ENCODE measurements at regions not wholly inside any gene's neighbourhood (a gene's known extent, or its start where the extent isn't known, plus 50 kb on each side); places are given as distances from the start of the nearest gene placed in this dataset.

DNA sequence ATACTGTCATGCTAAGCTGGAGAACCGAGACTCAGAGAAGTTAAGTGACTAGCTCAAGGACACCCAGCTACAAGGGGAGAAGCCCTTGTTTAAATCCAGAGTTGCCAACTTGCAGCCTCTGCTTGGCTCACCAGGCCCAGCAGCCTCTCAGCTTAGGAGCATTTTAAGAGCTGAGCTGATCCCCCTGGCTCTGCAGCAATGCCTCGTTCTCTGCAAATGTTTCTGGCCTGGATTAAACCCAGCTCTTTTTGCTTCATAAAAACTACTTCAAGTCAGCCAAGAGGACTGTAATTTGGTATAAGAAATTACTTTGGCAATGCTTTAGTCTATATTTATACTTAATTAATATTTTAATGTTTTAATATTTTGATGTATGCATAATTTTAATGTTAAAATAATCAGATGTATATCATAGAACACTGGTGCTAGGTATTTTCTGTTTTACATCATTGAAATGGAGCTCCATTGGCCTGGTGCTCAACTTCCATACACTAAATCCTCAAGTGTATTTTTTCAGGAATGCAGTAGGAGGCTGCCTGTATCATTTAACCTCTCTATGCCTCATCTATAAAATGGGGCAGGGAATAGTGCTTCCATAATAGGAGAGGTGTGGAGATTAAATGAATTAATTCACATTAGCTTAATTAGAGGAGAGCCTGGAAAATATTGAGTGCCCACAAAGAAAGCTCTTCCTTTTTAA lies 184.2 kb downstream of the EMX2 start:
- no peak for DNase-seq (ENCODE audit: low spot score in 2 of 2)
- no peak overlapping the region for H3K4me3 ChIP-seq (ENCODE audit: low read depth, poor library complexity, severe bottlenecking)
- WGBS, 2 donors = 54 to 61% methylated on average over 2 of the region's 2 CpGs
- TF ChIP-seq, protein P1, sequence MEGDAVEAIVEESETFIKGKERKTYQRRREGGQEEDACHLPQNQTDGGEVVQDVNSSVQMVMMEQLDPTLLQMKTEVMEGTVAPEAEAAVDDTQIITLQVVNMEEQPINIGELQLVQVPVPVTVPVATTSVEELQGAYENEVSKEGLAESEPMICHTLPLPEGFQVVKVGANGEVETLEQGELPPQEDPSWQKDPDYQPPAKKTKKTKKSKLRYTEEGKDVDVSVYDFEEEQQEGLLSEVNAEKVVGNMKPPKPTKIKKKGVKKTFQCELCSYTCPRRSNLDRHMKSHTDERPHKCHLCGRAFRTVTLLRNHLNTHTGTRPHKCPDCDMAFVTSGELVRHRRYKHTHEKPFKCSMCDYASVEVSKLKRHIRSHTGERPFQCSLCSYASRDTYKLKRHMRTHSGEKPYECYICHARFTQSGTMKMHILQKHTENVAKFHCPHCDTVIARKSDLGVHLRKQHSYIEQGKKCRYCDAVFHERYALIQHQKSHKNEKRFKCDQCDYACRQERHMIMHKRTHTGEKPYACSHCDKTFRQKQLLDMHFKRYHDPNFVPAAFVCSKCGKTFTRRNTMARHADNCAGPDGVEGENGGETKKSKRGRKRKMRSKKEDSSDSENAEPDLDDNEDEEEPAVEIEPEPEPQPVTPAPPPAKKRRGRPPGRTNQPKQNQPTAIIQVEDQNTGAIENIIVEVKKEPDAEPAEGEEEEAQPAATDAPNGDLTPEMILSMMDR (IDR thresholded peaks at IDR 0.05) = no peak
- TF ChIP-seq POLR2A (IDR thresholded peaks at IDR 0.05) = no peak
- intact Hi-C loops (cut with DNase I; ENCODE audit: low total_unique reads) = no loop called here

DNA sequence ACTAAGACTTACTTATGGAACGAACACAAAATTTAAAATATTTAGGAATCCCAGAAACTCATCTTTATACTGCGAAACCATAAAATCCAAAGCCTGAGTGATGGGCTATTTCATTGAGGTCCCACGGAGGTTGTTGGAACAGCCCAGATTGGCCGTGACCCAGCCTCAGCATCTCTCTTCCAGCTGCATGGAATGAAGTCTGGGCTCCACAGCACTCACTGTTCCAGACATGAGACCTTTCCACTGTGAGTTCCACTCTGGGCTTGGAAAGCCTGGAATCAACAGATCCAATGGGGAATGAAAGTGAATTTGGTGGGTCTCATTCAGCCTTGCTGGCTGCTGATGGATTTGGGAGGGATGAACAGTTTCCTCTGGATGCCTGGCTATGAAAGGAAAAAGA lies 184.9 kb downstream of the EMX2 start:
- H3K4me3 ChIP-seq (ENCODE audit: low read depth, poor library complexity, severe bottlenecking) = no peak overlapping the region
- intact Hi-C loops (cut with DNase I; ENCODE audit: low total_unique reads) = no loop called here
- DNase-seq (ENCODE audit: low spot score in 2 of 2) = no peak
- TF ChIP-seq POLR2A (IDR thresholded peaks at IDR 0.05) = no peak
- TF ChIP-seq, protein P1 (IDR thresholded peaks at IDR 0.05) = no peak
- 81 to 88% methylated on average over 4 of the region's 4 CpGs for WGBS, 2 donors

DNA sequence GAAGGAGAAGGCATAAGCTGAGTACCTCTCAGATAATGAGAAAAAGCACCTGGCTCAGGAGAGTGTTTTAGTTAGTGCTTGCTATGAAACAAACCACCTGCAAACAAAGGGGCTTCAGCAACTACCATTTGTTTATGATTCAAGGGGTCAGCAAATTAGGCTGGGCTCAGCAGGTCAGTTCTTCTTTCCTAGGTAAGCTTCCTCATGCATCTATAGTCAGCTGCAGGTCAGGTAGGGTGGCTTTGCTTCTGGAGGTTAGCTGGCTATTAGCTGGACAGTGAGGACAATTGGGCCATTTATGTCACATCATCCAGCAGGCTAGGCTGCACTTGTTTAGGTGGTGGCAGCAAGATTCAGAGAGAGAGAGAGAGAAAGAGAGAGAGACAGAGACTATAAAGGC lies 185.5 kb downstream of the EMX2 start:
- no peak overlapping the region for H3K4me3 ChIP-seq (ENCODE audit: low read depth, poor library complexity, severe bottlenecking)
- intact Hi-C loops (cut with DNase I; ENCODE audit: low total_unique reads) = no loop called here
- TF ChIP-seq, protein P1 (IDR thresholded peaks at IDR 0.05) = no peak
- TF ChIP-seq POLR2A (IDR thresholded peaks at IDR 0.05) = no peak
- no peak for DNase-seq (ENCODE audit: low spot score in 2 of 2)

DNA sequence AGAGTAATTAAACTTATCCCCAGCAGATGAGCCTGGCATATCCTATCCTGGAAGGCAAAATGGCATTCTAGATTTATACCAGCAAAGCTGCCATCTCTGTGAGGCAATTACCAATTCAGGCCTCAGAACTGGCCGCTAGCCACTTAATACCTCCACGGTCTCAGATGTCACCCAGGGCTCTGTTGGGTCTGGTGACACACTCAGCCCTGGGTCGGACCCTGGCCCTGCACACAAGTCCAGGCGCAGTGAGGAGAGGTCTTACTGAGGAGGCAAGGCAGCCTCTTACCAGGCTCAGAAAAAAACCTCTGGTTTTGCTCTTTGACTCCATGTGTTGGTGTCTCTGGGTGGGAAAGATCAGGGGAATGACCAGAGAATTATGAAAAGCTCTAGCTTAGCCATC lies 186.6 kb downstream of the EMX2 start:
- WGBS, 2 donors = 81 to 94% methylated on average over 4 of the region's 4 CpGs
- no peak for DNase-seq (ENCODE audit: low spot score in 2 of 2)

DNA sequence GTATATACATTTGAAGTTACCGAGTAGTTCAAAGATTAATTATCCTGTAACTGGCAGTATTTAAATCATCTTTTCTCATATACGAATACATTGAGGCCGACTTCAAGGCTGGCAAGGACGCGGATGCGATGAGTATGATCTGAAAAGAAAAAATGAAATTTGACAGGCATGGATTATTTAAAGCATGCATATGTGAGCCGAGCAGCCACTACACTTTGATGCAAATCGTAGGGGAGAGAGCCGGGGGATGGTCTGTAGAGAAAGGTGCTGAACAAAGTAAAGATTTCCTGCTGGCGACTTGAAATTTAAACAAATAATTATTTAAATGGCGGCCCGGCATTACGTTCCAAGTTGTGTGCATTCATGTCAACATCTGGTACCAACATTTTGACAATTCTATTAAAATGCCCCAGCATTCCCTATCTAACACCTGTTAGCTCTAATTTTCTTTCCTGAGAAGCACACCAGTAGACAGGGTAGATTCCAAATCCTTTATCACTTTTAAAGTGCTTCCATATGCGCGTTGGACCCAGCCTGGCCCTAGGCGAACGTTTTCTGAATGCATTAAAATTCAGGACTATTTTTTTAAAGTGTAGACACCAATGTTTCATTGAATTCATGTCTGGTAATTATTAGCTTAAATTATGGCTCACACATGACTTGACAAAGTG lies 188.7 kb downstream of the EMX2 start:
- intact Hi-C loops (cut with DNase I; ENCODE audit: low total_unique reads) = no loop called here
- no peak for DNase-seq (ENCODE audit: low spot score in 2 of 2)
- H3K4me3 ChIP-seq (ENCODE audit: low read depth, poor library complexity, severe bottlenecking) = no peak overlapping the region
- WGBS, 2 donors = 68 to 70% methylated on average over 17 of the region's 17 CpGs
- TF ChIP-seq, protein P1 (IDR thresholded peaks at IDR 0.05) = no peak
- no peak for TF ChIP-seq POLR2A (IDR thresholded peaks at IDR 0.05)

More for the DNA sequence above, 186.6 kb downstream of the EMX2 start:
- TF ChIP-seq, protein P1 (IDR thresholded peaks at IDR 0.05) = no peak
- TF ChIP-seq POLR2A (IDR thresholded peaks at IDR 0.05) = no peak
- intact Hi-C loops (cut with DNase I; ENCODE audit: low total_unique reads) = no loop called here
- no peak overlapping the region for H3K4me3 ChIP-seq (ENCODE audit: low read depth, poor library complexity, severe bottlenecking)

Measured in lower leg skin (tissue), 4 donors.